ENCODE measurements at regions not wholly inside any gene's neighbourhood (a gene's known extent, or its start where the extent isn't known, plus 50 kb on each side); places are given as distances from the start of the nearest gene placed in this dataset.

DNA sequence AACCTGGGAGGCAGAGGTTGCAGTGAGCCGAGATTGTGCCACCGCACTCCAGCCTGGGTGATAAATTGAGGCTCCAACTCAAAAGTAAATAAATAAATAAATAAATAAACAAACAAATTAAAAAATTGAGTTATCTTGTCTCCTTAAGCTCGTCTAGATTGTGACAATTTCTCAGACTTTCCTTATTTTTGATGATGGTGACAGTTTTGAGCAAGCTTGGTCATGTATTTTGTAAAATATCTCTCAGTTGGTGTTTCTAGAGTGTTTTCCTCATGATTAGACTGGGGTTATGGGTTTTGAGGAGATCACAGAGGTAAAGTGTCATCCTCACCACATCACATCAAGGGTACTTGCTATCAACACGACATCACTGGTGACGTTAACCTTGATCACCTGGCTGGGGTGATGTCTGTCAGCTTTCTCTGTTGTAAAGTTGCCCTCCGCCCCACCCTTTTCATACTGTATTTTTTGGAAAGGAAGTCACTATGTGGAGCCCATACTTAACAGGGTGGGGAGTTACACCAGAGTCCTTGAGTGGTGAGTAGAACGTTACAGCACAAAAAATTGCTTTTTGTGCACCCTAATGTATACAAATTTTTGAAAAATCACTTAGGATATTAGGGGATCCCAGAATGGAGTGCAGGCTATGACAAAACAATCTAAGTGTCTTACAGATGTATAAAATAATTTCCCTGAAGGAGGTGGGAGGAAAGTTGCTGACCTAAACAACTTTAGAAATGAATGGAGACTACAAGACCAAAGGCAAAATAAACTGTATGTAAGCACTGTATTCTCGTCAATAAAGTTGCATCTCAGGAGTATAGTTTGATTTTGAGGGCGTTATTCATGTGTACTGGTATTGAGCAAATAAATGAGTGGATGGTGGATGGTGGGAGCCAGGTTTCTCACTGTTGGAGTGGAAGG, 116.4 kb upstream of the SGK1 start:
- H3K36me3 ChIP-seq: no peaks in the 10 kb centered on the region
- DNase-seq (ENCODE audit: low spot score): no peak
- WGBS: 92% methylated on average over 9 of the region's 9 CpGs
- H3K4me1 ChIP-seq (replicated peaks): no peaks in the 10 kb centered on the region
- H3K9me3 ChIP-seq: no peaks in the 10 kb centered on the region
- H3K27ac ChIP-seq: no peak overlapping the region
- TF ChIP-seq, protein P1, sequence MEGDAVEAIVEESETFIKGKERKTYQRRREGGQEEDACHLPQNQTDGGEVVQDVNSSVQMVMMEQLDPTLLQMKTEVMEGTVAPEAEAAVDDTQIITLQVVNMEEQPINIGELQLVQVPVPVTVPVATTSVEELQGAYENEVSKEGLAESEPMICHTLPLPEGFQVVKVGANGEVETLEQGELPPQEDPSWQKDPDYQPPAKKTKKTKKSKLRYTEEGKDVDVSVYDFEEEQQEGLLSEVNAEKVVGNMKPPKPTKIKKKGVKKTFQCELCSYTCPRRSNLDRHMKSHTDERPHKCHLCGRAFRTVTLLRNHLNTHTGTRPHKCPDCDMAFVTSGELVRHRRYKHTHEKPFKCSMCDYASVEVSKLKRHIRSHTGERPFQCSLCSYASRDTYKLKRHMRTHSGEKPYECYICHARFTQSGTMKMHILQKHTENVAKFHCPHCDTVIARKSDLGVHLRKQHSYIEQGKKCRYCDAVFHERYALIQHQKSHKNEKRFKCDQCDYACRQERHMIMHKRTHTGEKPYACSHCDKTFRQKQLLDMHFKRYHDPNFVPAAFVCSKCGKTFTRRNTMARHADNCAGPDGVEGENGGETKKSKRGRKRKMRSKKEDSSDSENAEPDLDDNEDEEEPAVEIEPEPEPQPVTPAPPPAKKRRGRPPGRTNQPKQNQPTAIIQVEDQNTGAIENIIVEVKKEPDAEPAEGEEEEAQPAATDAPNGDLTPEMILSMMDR (IDR thresholded peaks at IDR 0.05): no peak
- no peak overlapping the region for H3K4me3 ChIP-seq
- no peaks in the 10 kb centered on the region for H3K27me3 ChIP-seq (replicated peaks; ENCODE audit: insufficient read depth)
- intact Hi-C loops (cut with DNase I): no loop called here

DNA sequence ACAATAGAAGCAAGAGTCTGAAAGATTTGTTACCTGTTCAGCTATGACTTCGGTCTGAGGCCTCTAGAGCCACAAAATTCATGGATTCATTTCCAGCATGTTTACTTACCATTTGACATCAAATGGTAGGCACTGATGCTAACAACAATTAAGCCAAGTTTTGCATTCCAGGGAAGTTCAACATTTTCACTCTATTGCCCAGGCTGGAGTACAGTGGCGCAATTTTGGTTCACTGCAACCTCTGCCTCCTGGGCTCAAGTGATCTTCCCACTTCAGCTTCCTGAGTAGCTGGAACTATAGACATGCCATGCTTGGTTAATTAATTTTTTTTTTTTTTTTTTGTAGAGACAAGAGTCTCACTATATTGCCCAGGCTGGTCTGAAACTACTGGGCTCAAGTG, 114.1 kb upstream of the SGK1 start:
- TF ChIP-seq, protein P1 (IDR thresholded peaks at IDR 0.05): no peak
- TF ChIP-seq POLR2A (IDR thresholded peaks at IDR 0.05) (no peak), POLR2AphosphoS5 (IDR thresholded peaks at IDR 0.05) (no peak)
- Histone ChIP-seq H3K4me1 (replicated peaks) (no peaks in the 10 kb centered on the region), H3K27me3 (replicated peaks; ENCODE audit: insufficient read depth) (no peaks in the 10 kb centered on the region), H3K36me3 (no peaks in the 10 kb centered on the region), H3K27ac (no peak overlapping the region), H3K4me3 (no peak overlapping the region), H3K9me3 (no peaks in the 10 kb centered on the region)
- 78% methylated on average over 2 of the region's 2 CpGs for WGBS
- DNase-seq (ENCODE audit: low spot score): no peak
- intact Hi-C loops (cut with DNase I): no loop called here

DNA sequence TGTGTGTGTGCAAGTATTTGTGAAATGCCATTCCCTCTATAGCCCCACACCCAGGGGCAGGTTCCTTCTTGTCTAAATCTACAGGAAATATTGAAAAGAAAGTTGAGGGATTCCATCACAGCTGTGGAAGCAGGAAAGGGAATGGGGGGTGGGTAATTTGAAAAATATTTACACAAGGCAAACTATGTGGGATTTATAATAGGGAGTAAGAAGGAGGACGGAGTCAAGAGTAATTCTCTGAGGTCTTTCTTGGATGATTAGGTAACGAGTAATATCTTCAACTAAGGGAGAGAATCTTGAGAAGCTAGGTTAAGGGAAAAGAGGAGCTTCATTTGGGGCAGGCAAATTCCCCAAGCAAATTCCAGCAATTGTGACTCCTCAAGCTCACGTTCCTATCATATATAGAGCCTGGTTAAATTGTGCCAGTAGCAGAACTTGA, 113.5 kb upstream of the SGK1 start:
- TF ChIP-seq, protein P1 (IDR thresholded peaks at IDR 0.05): no peak
- TF ChIP-seq POLR2AphosphoS5 (IDR thresholded peaks at IDR 0.05) (no peak), POLR2A (IDR thresholded peaks at IDR 0.05) (no peak)
- DNase-seq (ENCODE audit: low spot score): no peak
- H3K27ac ChIP-seq: no peak overlapping the region
- H3K36me3 ChIP-seq: no peaks in the 10 kb centered on the region
- 93% methylated on average over 3 of the region's 3 CpGs for WGBS
- no peak overlapping the region for H3K4me3 ChIP-seq
- no peaks in the 10 kb centered on the region for H3K27me3 ChIP-seq (replicated peaks; ENCODE audit: insufficient read depth)
- H3K4me1 ChIP-seq (replicated peaks): no peaks in the 10 kb centered on the region
- no peaks in the 10 kb centered on the region for H3K9me3 ChIP-seq
- intact Hi-C loops (cut with DNase I): no loop called here

GRCh38 chr6:134429861-134430380, 112.0 kb upstream of the SGK1 start:
- H3K4me3 ChIP-seq: no peak overlapping the region
- H3K4me1 ChIP-seq (replicated peaks): no peaks in the 10 kb centered on the region
- H3K36me3 ChIP-seq: no peaks in the 10 kb centered on the region
- H3K27ac ChIP-seq: no peak overlapping the region
- intact Hi-C loops (cut with DNase I): no loop called here
- 65% methylated on average over 4 of the region's 4 CpGs for WGBS
- TF ChIP-seq, protein P1 (IDR thresholded peaks at IDR 0.05): no peak
- TF ChIP-seq POLR2AphosphoS5 (IDR thresholded peaks at IDR 0.05) (no peak), POLR2A (IDR thresholded peaks at IDR 0.05) (no peak)
- DNase-seq (ENCODE audit: low spot score): no peak
- H3K27me3 ChIP-seq (replicated peaks; ENCODE audit: insufficient read depth): no peaks in the 10 kb centered on the region
- H3K9me3 ChIP-seq: no peaks in the 10 kb centered on the region

GRCh38 chr6:134427721-134428120, 109.8 kb upstream of the SGK1 start:
- H3K9me3 ChIP-seq: no peaks in the 10 kb centered on the region
- no peaks in the 10 kb centered on the region for H3K27me3 ChIP-seq (replicated peaks; ENCODE audit: insufficient read depth)
- H3K27ac ChIP-seq: no peak overlapping the region
- no peak overlapping the region for H3K4me3 ChIP-seq
- intact Hi-C loops (cut with DNase I): no loop called here
- no peaks in the 10 kb centered on the region for H3K36me3 ChIP-seq
- no peak for DNase-seq (ENCODE audit: low spot score)
- 100% methylated on average over 1 of the region's 1 CpG for WGBS
- TF ChIP-seq POLR2AphosphoS5 (IDR thresholded peaks at IDR 0.05) (no peak), POLR2A (IDR thresholded peaks at IDR 0.05) (no peak)
- TF ChIP-seq, protein P1 (IDR thresholded peaks at IDR 0.05): no peak
- H3K4me1 ChIP-seq (replicated peaks): no peaks in the 10 kb centered on the region

All from prostate gland (tissue), 2 donors.